ENCODE measurements at regions not wholly inside any gene's neighbourhood (a gene's known extent, or its start where the extent isn't known, plus 50 kb on each side); places are given as distances from the start of the nearest gene placed in this dataset.

DNA sequence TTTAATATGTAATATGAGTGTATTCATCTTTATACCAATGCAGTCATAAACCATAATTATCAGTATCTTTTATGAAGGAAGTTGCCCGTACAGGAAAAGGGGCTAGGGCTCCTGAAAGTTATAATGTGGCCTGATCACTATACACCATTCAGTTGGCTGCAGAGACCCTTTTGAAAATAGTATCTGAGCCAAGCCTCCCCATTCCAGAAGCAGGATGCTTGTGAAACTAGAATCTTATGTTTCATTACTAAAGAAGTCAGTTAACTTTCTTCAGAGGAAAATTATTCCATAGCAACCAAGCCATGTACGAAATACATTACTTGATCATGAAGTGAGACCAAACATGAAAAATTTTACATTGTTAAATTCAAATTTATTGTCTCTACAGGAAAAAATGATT, 251.5 kb upstream of the TCF21 start:
- intact Hi-C loops (cut with micrococcal nuclease; ENCODE audit: unreplicated experiment), result no loop called here
- WGBS (ENCODE audit: insufficient coverage, insufficient replicate concordance, low lambda C conversion rate, missing lambda C conversion rate), result 0% methylated on average over 2 of the region's 2 CpGs
- no peak for FAIRE-seq

GRCh38 chr6:133637874-133638273, 251.0 kb upstream of the TCF21 start:
- H3K4me2 ChIP-seq (ENCODE audit: control insufficient read depth, insufficient read depth), result no peak overlapping the region
- CTCF ChIA-PET, result no interaction called here
- FAIRE-seq (no peak), ATAC-seq (no peak), DNase-seq (ENCODE audit: low read depth, low spot score) (no peak)
- BruUV-seq (replicated peaks), result no TSS peak
- RAD21 ChIA-PET (ENCODE audit: unreplicated experiment), result interaction anchor here (0.6 kb wide), 1 partner anchor 220 kb away, joined by 3 read pairs; no protein-coding TSS in a partner anchor
- no peak overlapping the region for H3K4me3 ChIP-seq
- H4K20me1 ChIP-seq (ENCODE audit: control insufficient read depth, insufficient read depth), result no peaks in the 10 kb centered on the region
- SMC1A ChIA-PET (ENCODE audit: uncharacterized antibody, unreplicated experiment), result interaction anchor here (1.2 kb wide), 1 partner anchor 10 kb away, joined by 3 read pairs; no protein-coding TSS in a partner anchor
- no peak overlapping the region for H3K27ac ChIP-seq (ENCODE audit: control insufficient read depth, insufficient read depth)
- H3K4me1 ChIP-seq (ENCODE audit: control insufficient read depth, insufficient read depth, low read length), result no peaks in the 10 kb centered on the region
- H3K36me3 ChIP-seq (ENCODE audit: control insufficient read depth in 2 of 2, insufficient read depth in 2 of 2, low read length in 1 of 2), result no peaks in the 10 kb centered on the region
- intact Hi-C loops (cut with micrococcal nuclease; ENCODE audit: unreplicated experiment), result no loop called here
- no peak overlapping the region for H2AFZ ChIP-seq (ENCODE audit: control insufficient read depth, low read depth, low read length)
- in situ Hi-C loops (cut with MboI), result no loop called here
- H3K9ac ChIP-seq (ENCODE audit: control insufficient read depth, insufficient read depth, low read length), result no peak overlapping the region
- no peaks in the 10 kb centered on the region; a peak in 1 of 4 replicates for H3K27me3 ChIP-seq (replicated peaks in 1 of 2; ENCODE audit: control insufficient read depth in 2 of 2, insufficient read depth in 2 of 2, low read length in 1 of 2)
- WGBS (ENCODE audit: insufficient coverage, insufficient replicate concordance, low lambda C conversion rate, missing lambda C conversion rate), result 46% methylated on average over 6 of the region's 6 CpGs
- no peaks in the 10 kb centered on the region for H3K9me3 ChIP-seq (replicated peaks; ENCODE audit: control insufficient read depth, insufficient read depth, low read length)
- no peaks in the 10 kb centered on the region for H3K79me2 ChIP-seq (ENCODE audit: control insufficient read depth, insufficient read depth, low read length)
- POLR2A ChIA-PET, result no interaction called here
- TF ChIP-seq E2F4 (IDR thresholded peaks at IDR 0.05; ENCODE audit: low read depth, low read length) (no peak), POLR2AphosphoS5 (IDR thresholded peaks at IDR 0.05; ENCODE audit: low read length) (no peak), EZH2 (IDR thresholded peaks at IDR 0.05; ENCODE audit: borderline replicate concordance, control insufficient read depth, low read depth, low read length) (no peak), ETV6 (conservative IDR thresholded peaks at IDR 0.05 in 1 of 2, IDR thresholded peaks at IDR 0.05 in 1 of 2; ENCODE audit: borderline replicate concordance in 1 of 2, low read depth in 1 of 2) (no peak), HCFC1 (IDR thresholded peaks at IDR 0.05; ENCODE audit: low read length) (no peak), NFYA (IDR thresholded peaks at IDR 0.05; ENCODE audit: borderline replicate concordance, low read depth, low read length) (no peak), NR2C2 (IDR thresholded peaks at IDR 0.05; ENCODE audit: borderline replicate concordance, control insufficient read depth, insufficient read length, low read depth) (no peak), SPI1 (IDR thresholded peaks at IDR 0.05; ENCODE audit: borderline replicate concordance, insufficient read depth, low read depth, low read length) (no peak), TBL1XR1 (IDR thresholded peaks at IDR 0.05; ENCODE audit: low read depth, low read length) (no peak)
- TF ChIP-seq, protein P1, sequence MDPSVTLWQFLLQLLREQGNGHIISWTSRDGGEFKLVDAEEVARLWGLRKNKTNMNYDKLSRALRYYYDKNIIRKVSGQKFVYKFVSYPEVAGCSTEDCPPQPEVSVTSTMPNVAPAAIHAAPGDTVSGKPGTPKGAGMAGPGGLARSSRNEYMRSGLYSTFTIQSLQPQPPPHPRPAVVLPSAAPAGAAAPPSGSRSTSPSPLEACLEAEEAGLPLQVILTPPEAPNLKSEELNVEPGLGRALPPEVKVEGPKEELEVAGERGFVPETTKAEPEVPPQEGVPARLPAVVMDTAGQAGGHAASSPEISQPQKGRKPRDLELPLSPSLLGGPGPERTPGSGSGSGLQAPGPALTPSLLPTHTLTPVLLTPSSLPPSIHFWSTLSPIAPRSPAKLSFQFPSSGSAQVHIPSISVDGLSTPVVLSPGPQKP (IDR thresholded peaks at IDR 0.05; ENCODE audit: low read depth, low read length), result no peak

More for the DNA sequence above, 251.5 kb upstream of the TCF21 start:
- RAD21 ChIA-PET (ENCODE audit: unreplicated experiment), result interaction anchor here (0.6 kb wide), 1 partner anchor 220 kb away, joined by 3 read pairs; no protein-coding TSS in a partner anchor
- no peaks in the 10 kb centered on the region for H3K4me1 ChIP-seq (ENCODE audit: control insufficient read depth, insufficient read depth, low read length)
- H3K36me3 ChIP-seq (ENCODE audit: control insufficient read depth in 2 of 2, insufficient read depth in 2 of 2, low read length in 1 of 2), result no peaks in the 10 kb centered on the region
- H3K27ac ChIP-seq (ENCODE audit: control insufficient read depth, insufficient read depth), result no peak overlapping the region
- DNase-seq (ENCODE audit: low read depth, low spot score) (no peak), ATAC-seq (no peak)
- no peak overlapping the region for H3K4me2 ChIP-seq (ENCODE audit: control insufficient read depth, insufficient read depth)
- in situ Hi-C loops (cut with MboI), result no loop called here
- H3K27me3 ChIP-seq (replicated peaks in 1 of 2; ENCODE audit: control insufficient read depth in 2 of 2, insufficient read depth in 2 of 2, low read length in 1 of 2), result no peaks in the 10 kb centered on the region; a peak in 1 of 4 replicates
- no peak overlapping the region for H3K9ac ChIP-seq (ENCODE audit: control insufficient read depth, insufficient read depth, low read length)
- CTCF ChIA-PET, result no interaction called here
- no TSS peak for BruUV-seq (replicated peaks)
- no peaks in the 10 kb centered on the region for H3K9me3 ChIP-seq (replicated peaks; ENCODE audit: control insufficient read depth, insufficient read depth, low read length)
- H3K79me2 ChIP-seq (ENCODE audit: control insufficient read depth, insufficient read depth, low read length), result no peaks in the 10 kb centered on the region
- no peak overlapping the region for H2AFZ ChIP-seq (ENCODE audit: control insufficient read depth, low read depth, low read length)
- H4K20me1 ChIP-seq (ENCODE audit: control insufficient read depth, insufficient read depth), result no peaks in the 10 kb centered on the region
- H3K4me3 ChIP-seq, result no peak overlapping the region
- POLR2A ChIA-PET, result no interaction called here
- SMC1A ChIA-PET (ENCODE audit: uncharacterized antibody, unreplicated experiment), result no interaction called here
- no peak for TF ChIP-seq SMAD5 (IDR thresholded peaks at IDR 0.05; ENCODE audit: low read depth)
- TF ChIP-seq, protein P2, sequence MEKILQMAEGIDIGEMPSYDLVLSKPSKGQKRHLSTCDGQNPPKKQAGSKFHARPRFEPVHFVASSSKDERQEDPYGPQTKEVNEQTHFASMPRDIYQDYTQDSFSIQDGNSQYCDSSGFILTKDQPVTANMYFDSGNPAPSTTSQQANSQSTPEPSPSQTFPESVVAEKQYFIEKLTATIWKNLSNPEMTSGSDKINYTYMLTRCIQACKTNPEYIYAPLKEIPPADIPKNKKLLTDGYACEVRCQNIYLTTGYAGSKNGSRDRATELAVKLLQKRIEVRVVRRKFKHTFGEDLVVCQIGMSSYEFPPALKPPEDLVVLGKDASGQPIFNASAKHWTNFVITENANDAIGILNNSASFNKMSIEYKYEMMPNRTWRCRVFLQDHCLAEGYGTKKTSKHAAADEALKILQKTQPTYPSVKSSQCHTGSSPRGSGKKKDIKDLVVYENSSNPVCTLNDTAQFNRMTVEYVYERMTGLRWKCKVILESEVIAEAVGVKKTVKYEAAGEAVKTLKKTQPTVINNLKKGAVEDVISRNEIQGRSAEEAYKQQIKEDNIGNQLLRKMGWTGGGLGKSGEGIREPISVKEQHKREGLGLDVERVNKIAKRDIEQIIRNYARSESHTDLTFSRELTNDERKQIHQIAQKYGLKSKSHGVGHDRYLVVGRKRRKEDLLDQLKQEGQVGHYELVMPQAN (conservative IDR thresholded peaks at IDR 0.05), result no peak
- no peak for TF ChIP-seq NFYB (IDR thresholded peaks at IDR 0.05; ENCODE audit: insufficient read depth, low read depth, low read length)
- no peak for TF ChIP-seq ZNF207 (IDR thresholded peaks at IDR 0.05; ENCODE audit: borderline replicate concordance)
- TF ChIP-seq LARP7 (IDR thresholded peaks at IDR 0.05), result no peak
